GM12878 (cell line): ENCODE measurements at regions not wholly inside any gene's neighbourhood (a gene's known extent, or its start where the extent isn't known, plus 50 kb on each side); places are given as distances from the start of the nearest gene placed in this dataset.

ENCODE experiments used
- ATAC-seq: fragments of 200-7000 bp; cut with Tn5 transposase; 3 replicates; pipeline ENCODE4 v1.9.1; 2020; ENCODE audit warnings: mild to moderate bottlenecking, moderate library complexity
- BruUV-seq: library from RNA; stranded (reverse); fragments of 400-500 nt; replicated peaks from 2 replicates; lab custom pipeline; 2021; lab: Mats Ljungman, UMichigan
- CTCF ChIA-PET: fragments of 300-600 bp; sonication (Branson Sonifier 250); formaldehyde crosslinking; extraction: SDS; loops from one replicate; lab custom pipeline; 2021; ENCODE audit warnings: inconsistent platforms; lab: Yijun Ruan, JAX
- POLR2A ChIA-PET: fragments of 350-600 bp; formaldehyde crosslinking; extraction: SDS; loops from one replicate; lab custom pipeline; 2021; ENCODE audit warnings: inconsistent platforms; lab: Charles Lee
- RAD21 ChIA-PET: fragments of 300-600 bp; sonication (Branson Sonifier 250); formaldehyde crosslinking; loops from one replicate; lab custom pipeline; 2023; ENCODE audit warnings: antibody characterized with exemption; ENCODE audit not compliant: unreplicated experiment; lab: Charles Lee
- SMC1A ChIA-PET: fragments of 300-600 bp; sonication (Branson Sonifier 250); formaldehyde crosslinking; loops from one replicate; lab custom pipeline; 2023; ENCODE audit not compliant: unreplicated experiment, uncharacterized antibody; lab: Charles Lee
- DNase-seq: peaks from one replicate; pipeline ENCODE4 v3.0.0-alpha.2; 2011; ENCODE audit warnings: low read depth, low spot score
- FAIRE-seq: peaks from 3 replicates; lab custom pipeline; 2011; peaks lifted over from hg19 to GRCh38; lab: Jason Lieb, UNC
- H2AFZ ChIP-seq: 2 replicates; pipeline ENCODE4 v1.6.0; 2011; ENCODE audit warnings: low read depth, low read length, control low read depth; ENCODE audit not compliant: control insufficient read depth
- H3K27ac ChIP-seq: 2 replicates; pipeline ENCODE4 v1.5.1; 2011; ENCODE audit warnings: control low read depth; ENCODE audit not compliant: control insufficient read depth, insufficient read depth
- H3K27me3 ChIP-seq, 2 experiments: replicated peaks in 1 of 2; 2 replicates each; pipeline versions ENCODE4 v1.6.0 to v1.6.1; 2011; ENCODE audit warnings: low read length in 1 of 2; ENCODE audit not compliant: control insufficient read depth in 2 of 2, insufficient read depth in 2 of 2
- H3K36me3 ChIP-seq, 2 experiments: 2 replicates each; pipeline ENCODE4 v1.5.1; 2011; ENCODE audit warnings: low read length in 1 of 2; ENCODE audit not compliant: control insufficient read depth in 2 of 2, insufficient read depth in 2 of 2
- H3K4me1 ChIP-seq: 2 replicates; pipeline ENCODE4 v1.6.1; 2011; ENCODE audit warnings: mild to moderate bottlenecking, low read length, moderate library complexity, mixed read lengths; ENCODE audit not compliant: control insufficient read depth, insufficient read depth
- H3K4me2 ChIP-seq: 2 replicates; pipeline ENCODE4 v1.6.0; 2011; ENCODE audit warnings: control low read depth; ENCODE audit not compliant: control insufficient read depth, insufficient read depth
- H3K4me3 ChIP-seq: fragments of 200-600 bp; sonication (generic); 2 replicates; pipeline ENCODE4 v1.5.1; 2016
- H3K79me2 ChIP-seq: 2 replicates; pipeline ENCODE4 v1.6.0; 2011; ENCODE audit warnings: low read length; ENCODE audit not compliant: control insufficient read depth, insufficient read depth
- H3K9ac ChIP-seq: 2 replicates; pipeline ENCODE4 v1.8.0; 2011; ENCODE audit warnings: low read length, control low read depth, mixed read lengths; ENCODE audit not compliant: control insufficient read depth, insufficient read depth
- H3K9me3 ChIP-seq: replicated peaks from 3 replicates; pipeline ENCODE4 v1.5.1; 2011; ENCODE audit warnings: mild to moderate bottlenecking, low read length; ENCODE audit not compliant: control insufficient read depth, insufficient read depth
- H4K20me1 ChIP-seq: 2 replicates; pipeline ENCODE4 v1.6.0; 2011; ENCODE audit not compliant: control insufficient read depth, insufficient read depth
- CREB1 ChIP-seq: IDR thresholded peaks from 2 replicates; pipeline ENCODE4 v1.6.1; 2012; ENCODE audit warnings: low read depth, mild to moderate bottlenecking, inconsistent platforms
- MTA3 ChIP-seq: IDR thresholded peaks from 2 replicates; pipeline ENCODE4 v1.6.1; 2012; ENCODE audit warnings: low read length, inconsistent platforms, borderline replicate concordance
- RB1 ChIP-seq: fragments of 450-650 bp; formaldehyde crosslinking; IDR thresholded peaks from 2 replicates; pipeline ENCODE4 v1.6.1; 2017; ENCODE audit warnings: mild to moderate bottlenecking, borderline replicate concordance
- SREBF2 ChIP-seq: IDR thresholded peaks from 2 replicates; pipeline ENCODE4 v1.6.1; 2012; ENCODE audit warnings: mild to moderate bottlenecking, low read length
- WRNIP1 ChIP-seq: IDR thresholded peaks from 2 replicates; pipeline ENCODE4 v1.6.1; 2011; ENCODE audit warnings: low read depth, low read length, improper control_type of control experiment, borderline replicate concordance
- WGBS: methylation state at CpG from one replicate; pipeline ENCODE4 v1.1.6; 2016; ENCODE audit warnings: low lambda C conversion rate; ENCODE audit not compliant: insufficient replicate concordance, insufficient coverage; ENCODE audit errors: missing lambda C conversion rate; 5-methylcytosine and 5-hydroxymethylcytosine counted together
- in situ Hi-C: fragments of 300-500 bp; cut with MboI; formaldehyde crosslinking; loops from 9 replicates; pipeline ENCODE4 v1.14.3; 2018; ENCODE audit warnings: mixed read lengths
- intact Hi-C: fragments of 100-400 bp; cut with micrococcal nuclease; formaldehyde crosslinking; loops from one replicate; pipeline ENCODE4 v1.14.2; 2022; ENCODE audit not compliant: unreplicated experiment

- no TSS peak for BruUV-seq
- H3K4me1 ChIP-seq: no peaks in the 10 kb centered on the region
- ChIA-PET CTCF (no interaction called here), POLR2A (no interaction called here)
- H4K20me1 ChIP-seq: no peaks in the 10 kb centered on the region
- TF ChIP-seq WRNIP1: no peak
- TF ChIP-seq CREB1: no peak
- TF ChIP-seq SREBF2: no peak
- no peak for TF ChIP-seq RB1
- TF ChIP-seq, all 136 proteins: peak for 0
- Histone ChIP-seq H3K9me3 (no peaks in the 10 kb centered on the region), H3K9ac (no peak overlapping the region), H3K4me2 (no peak overlapping the region), H3K27me3 (no peaks in the 10 kb centered on the region; a peak in 2 of 4 replicates), H2AFZ (no peak overlapping the region), H3K36me3 (no peaks in the 10 kb centered on the region), H3K79me2 (no peaks in the 10 kb centered on the region), H3K4me3 (no peak overlapping the region), H3K27ac (no peak overlapping the region)
- no peak for ATAC-seq
- WGBS: 33% methylated on average over 21 of the region's 21 CpGs
- ChIA-PET SMC1A (no interaction called here), RAD21 (no interaction called here)
- no peak for FAIRE-seq
- intact Hi-C loops (no loop called here), in situ Hi-C loops (no loop called here)
- DNase-seq: no peak
These were observed 67.4 kb upstream of the B3GAT1 start for GRCh38 chr11:134479206-134480135.

- H2AFZ ChIP-seq: no peak overlapping the region
- H3K36me3 ChIP-seq: no peaks in the 10 kb centered on the region
- ChIA-PET SMC1A (no interaction called here), CTCF (no interaction called here), RAD21 (no interaction called here), POLR2A (no interaction called here)
- H3K4me1 ChIP-seq: no peaks in the 10 kb centered on the region
- 0% methylated on average over 2 of the region's 2 CpGs for WGBS
- ATAC-seq (no peak), FAIRE-seq (no peak), DNase-seq (no peak)
- no peak overlapping the region for H3K4me2 ChIP-seq
- in situ Hi-C loops (no loop called here), intact Hi-C loops (no loop called here)
- no peak overlapping the region for H3K4me3 ChIP-seq
- BruUV-seq: no TSS peak
- TF ChIP-seq MTA3: no peak
- no peaks in the 10 kb centered on the region for H3K79me2 ChIP-seq
- H3K9me3 ChIP-seq: no peaks in the 10 kb centered on the region
- H3K9ac ChIP-seq: no peak overlapping the region
- no peaks in the 10 kb centered on the region for H4K20me1 ChIP-seq
- no peak overlapping the region for H3K27ac ChIP-seq
- H3K27me3 ChIP-seq: no peaks in the 10 kb centered on the region; a peak in 2 of 4 replicates
These were observed 66.6 kb upstream of the B3GAT1 start for GRCh38 chr11:134478611-134479010.
